Endothelial cell of umbilical vein (primary cell): ENCODE measurements at regions not wholly inside any gene's neighbourhood (a gene's known extent, or its start where the extent isn't known, plus 50 kb on each side); places are given as distances from the start of the nearest gene placed in this dataset.

Experiments
- BruUV-seq: library from RNA; stranded (reverse); fragments of 400-500 nt; replicated peaks from 2 replicates; lab custom pipeline; 2021; lab: Mats Ljungman, UMichigan
- CTCF ChIA-PET: fragments of 300-600, 350-600 bp; sonication (Branson Sonifier 250); formaldehyde crosslinking; loops from one replicate; lab custom pipeline; 2021; ENCODE audit warnings: antibody characterized with exemption, inconsistent platforms; lab: Charles Lee
- POLR2A ChIA-PET: fragments of 300-600, 350-600 bp; sonication (Branson Sonifier 250); formaldehyde crosslinking; loops from one replicate; lab custom pipeline; 2021; ENCODE audit warnings: antibody characterized with exemption, inconsistent platforms; lab: Charles Lee
- DNase-seq: peaks from one replicate; pipeline ENCODE4 v3.0.0-alpha.2; 2011; ENCODE audit warnings: low read depth, low spot score
- FAIRE-seq: peaks from 2 replicates; lab custom pipeline; 2011; peaks lifted over from hg19 to GRCh38; lab: Jason Lieb, UNC
- H2AFZ ChIP-seq: 2 replicates; pipeline ENCODE4 v1.6.0; 2012; ENCODE audit warnings: low read depth, low read length, control low read depth, inconsistent platforms
- H3K27ac ChIP-seq: 2 replicates; pipeline ENCODE4 v1.5.1; 2011; ENCODE audit warnings: low read depth, mild to moderate bottlenecking, control low read depth, low read length, moderate library complexity; ENCODE audit not compliant: insufficient read depth
- H3K27me3 ChIP-seq, 2 experiments: 2 replicates each; pipeline versions ENCODE4 v1.6.0 to v1.6.1; 2011; ENCODE audit warnings: low read length in 2 of 2, mixed read lengths in 1 of 2; ENCODE audit not compliant: control insufficient read depth in 2 of 2, insufficient read depth in 2 of 2
- H3K36me3 ChIP-seq, 2 experiments: 2 replicates in 1 of 2; 3 replicates in 1 of 2; pipeline ENCODE4 v1.5.1; 2011; ENCODE audit warnings: low read length in 2 of 2, mild to moderate bottlenecking in 1 of 2, moderate library complexity in 1 of 2; ENCODE audit not compliant: control insufficient read depth in 2 of 2, insufficient read depth in 2 of 2; ENCODE audit errors: extremely low read depth in 1 of 2
- H3K4me1 ChIP-seq: 3 replicates; pipeline ENCODE4 v1.5.1; 2011; ENCODE audit warnings: mild to moderate bottlenecking, low read length; ENCODE audit not compliant: control insufficient read depth, insufficient read depth; ENCODE audit errors: extremely low read depth
- H3K4me2 ChIP-seq: 2 replicates; pipeline ENCODE4 v1.6.1; 2011; ENCODE audit warnings: low read length, control low read depth, mixed read lengths; ENCODE audit not compliant: insufficient read depth
- H3K4me3 ChIP-seq, 3 experiments: fragments of 200-600 bp in 1 of 3; sonication (generic), shearing (Covaris generic) in 1 of 3; replicated peaks in 1 of 3; 2 replicates each; pipeline ENCODE4 v1.5.1; 2011 to 2016; ENCODE audit warnings: control low read depth in 3 of 3, low read length in 3 of 3, mild to moderate bottlenecking in 2 of 3, inconsistent platforms in 1 of 3, low read depth in 1 of 3, moderate library complexity in 1 of 3; ENCODE audit not compliant: insufficient read depth in 1 of 3
- H3K79me2 ChIP-seq: 2 replicates; pipeline ENCODE4 v1.6.0; 2012; ENCODE audit warnings: low read length, inconsistent platforms; ENCODE audit not compliant: control insufficient read depth, insufficient read depth
- H3K9ac ChIP-seq: replicated peaks from 2 replicates; pipeline ENCODE3; 2011; ENCODE audit warnings: low read length, control low read depth; ENCODE audit not compliant: insufficient read depth; ENCODE audit errors: extremely low read depth
- H3K9me1 ChIP-seq: replicated peaks from 3 replicates; pipeline ENCODE4 v1.6.0; 2011; ENCODE audit warnings: mild to moderate bottlenecking, low read length; ENCODE audit not compliant: control insufficient read depth, insufficient read depth; ENCODE audit errors: extremely low read depth
- H3K9me3 ChIP-seq: replicated peaks from 2 replicates; pipeline ENCODE4 v1.5.1; 2012; ENCODE audit warnings: low read length, inconsistent platforms; ENCODE audit not compliant: control insufficient read depth, insufficient read depth
- H4K20me1 ChIP-seq: replicated peaks from 2 replicates; pipeline ENCODE3; 2011; ENCODE audit warnings: mild to moderate bottlenecking, low read length; ENCODE audit not compliant: control insufficient read depth, insufficient read depth; ENCODE audit errors: extremely low read depth
- EZH2 ChIP-seq: IDR thresholded peaks from 2 replicates; pipeline ENCODE4 v1.6.1; 2012; ENCODE audit warnings: borderline replicate concordance, low read depth, mild to moderate bottlenecking, moderate library complexity, low read length, inconsistent platforms; ENCODE audit not compliant: severe bottlenecking
- FOS ChIP-seq: IDR thresholded peaks from 2 replicates; pipeline ENCODE4 v1.6.1; 2011; ENCODE audit warnings: mild to moderate bottlenecking, low read length, moderate library complexity, borderline replicate concordance; ENCODE audit not compliant: insufficient read depth
- GATA2 ChIP-seq: IDR thresholded peaks from 2 replicates; pipeline ENCODE4 v1.7.0; 2011; ENCODE audit warnings: low read depth, mild to moderate bottlenecking, moderate library complexity, mixed read lengths, low read length; ENCODE audit not compliant: insufficient read length, insufficient read depth
- JUN ChIP-seq: IDR thresholded peaks from 2 replicates; pipeline ENCODE4 v1.6.1; 2011; ENCODE audit warnings: borderline replicate concordance, low read depth; ENCODE audit not compliant: insufficient read length, insufficient read depth
- MYC ChIP-seq: IDR thresholded peaks from one replicate; pipeline ENCODE4 v1.6.1; 2011; ENCODE audit warnings: mild to moderate bottlenecking, low read depth, low read length
- POLR2A ChIP-seq: IDR thresholded peaks from 2 replicates; pipeline ENCODE4 v1.6.1; 2012; ENCODE audit warnings: low read depth, mild to moderate bottlenecking, control low read depth, low read length
- POLR2AphosphoS5 ChIP-seq: IDR thresholded peaks from 2 replicates; pipeline ENCODE4 v1.6.1; 2012; ENCODE audit warnings: low read depth, mild to moderate bottlenecking, control low read depth, low read length, moderate library complexity; ENCODE audit not compliant: insufficient read depth
- dilution Hi-C: fragments of 300-500 bp; cut with MboI; formaldehyde crosslinking; loops from one replicate; pipeline ENCODE4 v1.15.0; 2019; ENCODE audit warnings: low sequenced_read_pairs; ENCODE audit not compliant: extremely low pct_ligation_motif_present
- intact Hi-C: fragments of 100-400 bp; cut with micrococcal nuclease; formaldehyde crosslinking; loops from one replicate; pipeline ENCODE4 v1.10.0; 2022
- TF ChIP-seq, protein P1 (sequence below): IDR thresholded peaks from 2 replicates; pipeline ENCODE4 v1.6.1; 2011; ENCODE audit not compliant: insufficient read depth, insufficient read length
- TF ChIP-seq, protein P2 (sequence below), 2 donors: IDR thresholded peaks; 1 replicate in 1 of 2; 2 replicates in 1 of 2; pipeline ENCODE4 v1.5.1; 2011; ENCODE audit warnings: low read length in 2 of 2, mild to moderate bottlenecking in 2 of 2, moderate library complexity in 2 of 2, control low read depth in 1 of 2, inconsistent platforms in 1 of 2, low read depth in 1 of 2; ENCODE audit not compliant: insufficient read depth in 1 of 2; ENCODE audit errors: extremely low read depth in 1 of 2

DNA sequence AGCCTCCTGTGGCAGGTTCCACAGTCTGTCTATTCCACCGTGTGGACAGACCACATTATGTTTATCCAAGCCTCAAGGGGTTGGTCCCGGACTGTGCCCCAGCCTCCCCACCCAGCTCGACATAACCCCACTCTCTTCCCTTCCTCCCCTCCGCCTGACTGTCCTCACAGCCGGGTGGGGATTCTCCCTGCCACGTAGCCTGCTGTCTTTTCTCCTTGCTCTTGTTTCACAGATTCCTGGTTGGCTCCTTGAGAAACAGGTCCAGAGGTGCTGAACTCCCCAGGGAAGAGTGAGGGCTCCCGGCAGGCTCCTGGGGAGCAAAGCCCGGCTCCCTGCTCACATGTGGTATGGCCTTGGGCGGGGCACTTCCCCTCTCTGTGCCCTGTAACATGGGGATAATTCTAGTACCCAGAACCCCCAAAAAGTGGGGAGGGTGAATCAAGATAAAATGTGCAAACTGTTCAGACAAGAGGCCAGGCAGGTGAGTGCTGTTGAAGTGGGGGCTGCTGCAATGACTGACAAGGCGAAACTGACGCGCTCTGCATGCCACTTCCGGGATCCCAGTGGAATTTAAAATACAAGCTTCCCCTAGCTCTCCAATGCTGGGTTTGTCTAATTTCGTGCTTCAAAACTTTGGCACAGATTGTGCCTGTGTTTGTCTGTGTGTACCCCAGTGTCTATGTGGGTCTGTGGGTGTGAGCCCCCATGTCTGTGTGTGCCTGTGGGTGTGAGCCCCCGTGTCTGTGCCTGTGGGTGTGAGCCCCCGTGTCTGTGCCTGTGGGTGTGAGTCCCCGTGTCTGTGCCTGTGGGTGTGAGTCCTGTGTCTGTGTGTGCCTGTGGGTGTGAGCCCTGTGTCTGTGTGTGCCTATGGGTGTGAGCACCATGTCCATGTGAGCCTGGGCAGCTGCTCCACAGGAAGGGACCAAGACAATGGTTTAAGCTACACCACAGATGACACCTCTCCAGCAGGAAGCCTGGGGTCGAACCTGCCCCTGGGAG is 160.6 kb upstream of the IQSEC1 start:
- H3K27ac ChIP-seq: no peak overlapping the region
- ChIA-PET POLR2A (no interaction called here), CTCF (no interaction called here)
- H3K27me3 ChIP-seq: no peaks in the 10 kb centered on the region
- TF ChIP-seq, protein P1, sequence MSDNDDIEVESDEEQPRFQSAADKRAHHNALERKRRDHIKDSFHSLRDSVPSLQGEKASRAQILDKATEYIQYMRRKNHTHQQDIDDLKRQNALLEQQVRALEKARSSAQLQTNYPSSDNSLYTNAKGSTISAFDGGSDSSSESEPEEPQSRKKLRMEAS: no peak
- no peak for TF ChIP-seq EZH2
- TF ChIP-seq POLR2AphosphoS5: no peak
- no peak for TF ChIP-seq POLR2A
- TF ChIP-seq, protein P2, sequence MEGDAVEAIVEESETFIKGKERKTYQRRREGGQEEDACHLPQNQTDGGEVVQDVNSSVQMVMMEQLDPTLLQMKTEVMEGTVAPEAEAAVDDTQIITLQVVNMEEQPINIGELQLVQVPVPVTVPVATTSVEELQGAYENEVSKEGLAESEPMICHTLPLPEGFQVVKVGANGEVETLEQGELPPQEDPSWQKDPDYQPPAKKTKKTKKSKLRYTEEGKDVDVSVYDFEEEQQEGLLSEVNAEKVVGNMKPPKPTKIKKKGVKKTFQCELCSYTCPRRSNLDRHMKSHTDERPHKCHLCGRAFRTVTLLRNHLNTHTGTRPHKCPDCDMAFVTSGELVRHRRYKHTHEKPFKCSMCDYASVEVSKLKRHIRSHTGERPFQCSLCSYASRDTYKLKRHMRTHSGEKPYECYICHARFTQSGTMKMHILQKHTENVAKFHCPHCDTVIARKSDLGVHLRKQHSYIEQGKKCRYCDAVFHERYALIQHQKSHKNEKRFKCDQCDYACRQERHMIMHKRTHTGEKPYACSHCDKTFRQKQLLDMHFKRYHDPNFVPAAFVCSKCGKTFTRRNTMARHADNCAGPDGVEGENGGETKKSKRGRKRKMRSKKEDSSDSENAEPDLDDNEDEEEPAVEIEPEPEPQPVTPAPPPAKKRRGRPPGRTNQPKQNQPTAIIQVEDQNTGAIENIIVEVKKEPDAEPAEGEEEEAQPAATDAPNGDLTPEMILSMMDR (IDR thresholded peaks at IDR 0.05; ENCODE audit: extremely low read depth in 1 of 2, insufficient read depth in 1 of 2, low read depth in 1 of 2, low read length in 2 of 2): no peak
- TF ChIP-seq JUN: no peak
- no peak for TF ChIP-seq GATA2
- no peak for TF ChIP-seq FOS
- TF ChIP-seq MYC: no peak
- intact Hi-C loops (no loop called here), dilution Hi-C loops (no loop called here)
- no peak overlapping the region for H2AFZ ChIP-seq
- no peaks in the 10 kb centered on the region for H3K4me1 ChIP-seq
- H3K79me2 ChIP-seq: no peaks in the 10 kb centered on the region
- DNase-seq: no peak
- H3K9me1 ChIP-seq: no peaks in the 10 kb centered on the region
- no peaks in the 10 kb centered on the region for H4K20me1 ChIP-seq
- H3K9ac ChIP-seq: no peak overlapping the region
- no TSS peak for BruUV-seq
- no peaks in the 10 kb centered on the region for H3K9me3 ChIP-seq
- FAIRE-seq: no peak
- no peak overlapping the region for H3K4me3 ChIP-seq
- no peak overlapping the region for H3K4me2 ChIP-seq
- H3K36me3 ChIP-seq: no peaks in the 10 kb centered on the region
